GM23248 (cell line): ENCODE measurements at regions not wholly inside any gene's neighbourhood (a gene's known extent, or its start where the extent isn't known, plus 50 kb on each side); places are given as distances from the start of the nearest gene placed in this dataset.

ENCODE experiments used
- EZH2 ChIP-seq: fragments of 200-600 bp; sonication (generic); IDR thresholded peaks from 2 replicates; pipeline ENCODE4 v1.6.1; 2018; ENCODE audit warnings: antibody characterized with exemption, mild to moderate bottlenecking; ENCODE audit not compliant: insufficient read depth, poor library complexity, severe bottlenecking
- EZH2phosphoT487 ChIP-seq: fragments of 200-600 bp; sonication (generic); IDR thresholded peaks from 2 replicates; pipeline ENCODE4 v1.6.1; 2018; ENCODE audit warnings: antibody characterized with exemption, moderate library complexity, mild to moderate bottlenecking, low read depth; ENCODE audit not compliant: insufficient read depth

DNA sequence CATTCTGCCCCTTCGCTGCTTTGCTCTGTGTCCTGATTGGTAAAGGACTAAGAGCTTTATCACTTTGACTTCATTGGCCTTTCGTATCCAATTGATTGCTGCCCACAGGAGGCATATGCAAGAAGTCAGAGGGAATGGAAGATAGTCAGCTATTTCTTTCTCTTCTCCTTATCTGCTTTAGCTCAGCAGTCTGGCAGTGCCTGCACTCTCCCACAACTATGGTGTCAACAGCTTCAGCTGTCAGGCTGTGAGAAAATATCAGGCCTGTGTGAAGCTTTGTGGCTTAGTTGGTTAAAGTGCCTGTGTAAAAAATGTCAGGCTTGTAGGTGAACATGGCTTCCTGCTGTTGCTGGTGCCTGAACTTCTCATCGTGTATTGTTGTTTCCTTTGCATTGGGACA lies 243.0 kb downstream of the PCDH17 start:
- TF ChIP-seq EZH2phosphoT487 = no peak
- TF ChIP-seq EZH2 = no peak
